HG02852 (cell line): ENCODE measurements at regions not wholly inside any gene's neighbourhood (a gene's known extent, or its start where the extent isn't known, plus 50 kb on each side); places are given as distances from the start of the nearest gene placed in this dataset.
"Not testable (repeated sequence)": the region's sequence is repeated elsewhere in the genome, so short reads cannot be mapped to it uniquely, and the experiment has no call there.

ENCODE experiments used
- ATAC-seq: cut with Tn5 transposase; IDR thresholded peaks from one replicate; pipeline ENCODE4 v1.9.1; 2021; ENCODE audit warnings: mild to moderate bottlenecking, moderate library complexity; ENCODE audit not compliant: unreplicated experiment

DNA sequence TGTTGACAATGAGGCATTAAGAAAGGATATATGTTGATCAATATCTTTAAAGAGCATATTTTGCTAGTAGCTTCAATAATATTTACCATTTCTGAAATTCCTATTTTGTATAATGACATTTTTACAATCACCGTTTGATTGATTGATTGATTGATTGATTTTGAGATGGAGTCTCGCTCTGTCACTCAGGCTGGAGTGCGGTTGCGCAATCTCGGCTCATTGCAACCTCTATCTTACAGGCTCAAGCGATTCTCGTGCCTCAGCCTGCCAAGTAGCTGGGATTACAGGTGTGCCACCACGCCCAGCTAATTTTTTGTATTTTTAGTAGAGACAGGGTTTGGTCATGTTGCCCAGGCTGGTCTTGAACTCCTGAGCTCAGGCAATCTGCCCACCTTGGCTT is 150.9 kb upstream of the TEX13D start:
- ATAC-seq: not testable (repeated sequence)

GRCh38 chrX:124190440-124190839 is 142.0 kb upstream of the TEX13D start:
- ATAC-seq: no peak

DNA sequence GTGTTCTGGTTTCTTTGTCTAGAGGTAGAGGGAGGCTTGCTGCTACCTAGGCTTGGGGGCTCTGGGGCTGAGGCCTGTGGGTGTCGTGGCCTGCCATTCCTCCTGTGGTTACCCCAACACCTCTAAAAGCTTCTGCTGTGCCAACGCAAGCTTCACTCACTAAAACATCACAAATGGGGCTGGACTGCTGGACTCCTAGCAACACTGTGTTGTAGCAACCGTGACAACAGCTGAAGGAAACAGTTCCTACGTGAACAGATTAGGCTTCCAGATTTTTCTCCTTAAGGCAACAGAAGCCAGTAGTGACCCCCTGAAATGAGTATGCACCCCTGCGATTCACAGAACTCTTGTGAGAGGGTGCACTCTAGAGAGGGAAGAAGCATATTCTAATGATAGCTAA is 138.3 kb upstream of the TEX13D start:
- ATAC-seq: no peak

DNA sequence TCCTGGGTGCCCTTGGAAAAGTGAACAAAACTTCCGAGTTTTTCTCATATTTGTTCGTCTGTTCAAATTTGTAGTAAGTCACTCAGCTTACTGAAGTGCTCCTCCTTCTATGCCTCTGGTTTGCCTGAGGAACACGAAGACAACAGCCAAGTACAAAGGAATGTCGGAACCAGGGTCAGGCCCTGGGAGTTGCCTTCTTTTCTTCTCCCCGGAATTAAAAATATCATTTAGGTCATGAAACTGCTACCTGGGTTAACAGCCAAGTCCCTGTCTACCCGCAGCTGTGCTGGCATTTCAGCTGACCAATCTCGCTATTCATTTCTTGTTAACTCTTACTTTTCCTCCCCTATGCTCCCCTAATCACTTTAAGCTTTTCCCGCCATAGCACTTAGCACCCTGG is 137.6 kb upstream of the TEX13D start:
- no peak for ATAC-seq

DNA sequence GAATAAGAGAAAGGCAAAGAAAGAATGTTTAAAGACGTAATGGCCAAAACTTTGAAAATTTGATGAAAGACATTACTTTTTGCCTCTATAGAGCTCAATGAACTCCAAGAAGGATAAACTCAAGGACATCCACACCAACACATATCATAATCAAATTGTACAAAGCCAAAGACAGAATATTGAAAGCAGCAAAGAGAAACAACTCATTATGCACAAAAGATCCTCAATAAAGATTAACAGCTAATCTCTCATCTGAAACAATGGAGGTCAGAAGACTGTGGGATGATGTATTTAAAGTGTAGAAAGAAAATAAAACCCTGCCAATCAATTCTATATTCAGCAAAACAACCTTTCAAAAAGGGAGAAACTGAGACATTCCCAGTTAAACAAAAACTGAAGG is 129.1 kb upstream of the TEX13D start:
- ATAC-seq: no peak

DNA sequence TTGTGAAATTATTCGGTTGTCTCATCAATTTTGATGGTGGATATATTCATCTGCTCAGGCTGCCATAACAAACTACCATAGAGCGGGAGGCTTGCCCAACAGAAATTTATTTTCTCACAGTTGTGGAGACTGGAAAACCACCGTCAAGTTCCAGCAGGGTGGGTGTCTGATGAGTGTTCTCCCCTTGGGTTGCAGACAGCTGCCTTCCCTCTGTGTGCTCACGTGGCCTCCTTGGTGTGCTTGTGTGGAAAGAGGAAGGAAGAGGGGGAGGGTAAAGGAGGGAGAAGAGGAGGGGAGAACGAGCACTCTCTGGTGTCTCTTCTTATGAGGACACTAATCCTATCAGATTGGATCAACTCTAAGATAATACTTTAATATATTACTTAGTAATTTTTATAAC is 123.8 kb upstream of the TEX13D start:
- no peak for ATAC-seq

DNA sequence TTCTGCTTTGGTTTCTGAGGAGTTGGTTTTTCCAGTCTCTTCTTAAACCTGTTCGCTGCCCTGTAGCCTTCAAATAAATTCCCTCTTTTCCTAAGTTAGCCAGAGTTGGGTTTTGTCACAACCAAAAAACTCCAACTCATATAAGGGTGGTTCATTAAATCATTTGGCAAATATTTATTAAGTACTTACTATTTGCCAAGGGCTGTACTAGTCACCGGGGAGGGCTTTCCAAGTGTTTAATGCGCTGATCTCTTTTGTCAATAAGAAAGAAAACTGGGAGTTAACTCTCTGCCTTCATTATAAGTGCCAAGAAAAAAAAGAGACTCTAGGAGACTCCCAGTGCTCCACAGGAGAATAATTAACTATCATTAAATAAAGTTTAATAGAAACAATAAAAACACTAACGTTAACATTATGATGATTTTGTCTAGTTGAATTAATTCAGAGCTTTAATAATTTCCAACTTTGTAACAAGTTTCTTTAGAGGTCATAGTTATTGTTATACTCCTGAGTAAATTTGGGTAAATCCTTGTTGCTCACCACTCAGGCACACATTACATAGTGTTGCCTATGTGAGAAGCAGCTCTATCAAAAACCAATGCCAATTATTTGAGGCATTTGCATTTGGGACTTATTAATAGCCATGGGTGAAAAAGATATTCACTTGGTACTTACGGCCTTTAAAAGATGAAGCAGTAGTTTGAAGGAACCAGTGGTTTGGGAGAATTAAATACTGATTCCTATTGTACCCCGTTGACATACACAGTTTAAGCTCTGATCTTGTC is 122.5 kb upstream of the TEX13D start:
- no peak for ATAC-seq

- no peak for ATAC-seq
These were observed 121.0 kb upstream of the TEX13D start for GRCh38 chrX:124211312-124211942.

DNA sequence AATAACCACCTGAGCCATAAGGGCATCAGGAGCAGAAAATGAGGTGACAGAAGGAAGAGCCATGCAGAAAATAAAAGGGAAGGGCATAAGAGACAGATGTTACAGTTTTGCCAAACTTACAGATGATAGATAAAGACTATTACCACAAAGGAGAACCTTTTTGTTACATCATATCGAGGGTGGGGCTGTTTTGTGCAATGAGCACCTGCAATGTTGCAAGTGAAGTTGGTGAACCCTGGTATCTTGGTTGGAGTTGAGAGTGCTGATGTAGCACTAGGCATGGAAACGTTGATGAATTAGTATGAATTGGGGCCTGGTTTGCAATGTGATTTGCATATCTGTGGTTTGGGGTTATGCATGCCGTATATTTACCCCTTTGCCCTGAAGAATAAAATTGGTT is 119.8 kb upstream of the TEX13D start:
- ATAC-seq: no peak

DNA sequence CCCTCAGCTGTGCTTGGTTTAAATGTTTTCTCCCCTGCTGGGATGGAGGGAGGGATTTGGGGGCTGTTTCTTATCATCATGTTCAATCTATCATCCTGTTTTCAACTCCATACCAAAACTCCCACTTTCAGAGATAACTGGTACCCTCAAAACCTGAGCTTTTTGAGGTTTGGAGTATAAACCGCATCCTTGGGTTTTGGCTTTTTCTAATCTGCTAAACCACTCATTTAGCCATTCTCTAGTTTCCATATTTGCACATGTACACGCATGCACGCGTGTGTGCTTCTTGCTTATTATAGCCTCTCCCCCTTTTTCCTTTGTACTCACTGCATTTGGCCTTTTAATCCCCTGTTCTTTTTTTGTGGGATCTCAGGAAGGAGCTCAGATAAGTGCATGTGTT is 116.7 kb upstream of the TEX13D start:
- ATAC-seq: no peak

- no peak for ATAC-seq
These were observed 115.9 kb upstream of the TEX13D start for GRCh38 chrX:124216396-124217115.

GRCh38 chrX:124217304-124218251 is 114.9 kb upstream of the TEX13D start:
- peak; percentile 77 for ATAC-seq

- ATAC-seq: no peak
These were observed 108.9 kb upstream of the TEX13D start for GRCh38 chrX:124223524-124223923.

DNA sequence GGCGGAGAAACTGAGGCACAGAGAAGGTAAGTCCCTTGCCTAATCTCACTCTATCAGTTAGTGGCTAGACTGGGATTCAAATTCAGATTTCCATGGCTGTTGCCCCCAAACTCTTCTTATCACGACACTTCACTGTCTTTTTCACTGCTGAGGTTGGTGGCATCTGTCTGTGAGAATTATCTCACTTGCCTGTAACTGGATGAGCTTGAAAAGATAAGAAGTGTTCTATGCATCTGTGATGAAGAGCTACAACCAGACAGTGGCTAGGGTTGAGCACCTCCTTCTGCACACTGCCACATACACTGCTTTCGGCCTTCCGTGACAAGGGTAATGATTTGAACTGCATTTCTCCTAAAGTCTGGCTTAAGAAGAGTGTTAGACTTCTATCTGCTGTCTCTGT is 107.9 kb upstream of the TEX13D start:
- no peak for ATAC-seq

- ATAC-seq: no peak
These were observed 106.3 kb upstream of the TEX13D start for GRCh38 chrX:124226129-124226528.

DNA sequence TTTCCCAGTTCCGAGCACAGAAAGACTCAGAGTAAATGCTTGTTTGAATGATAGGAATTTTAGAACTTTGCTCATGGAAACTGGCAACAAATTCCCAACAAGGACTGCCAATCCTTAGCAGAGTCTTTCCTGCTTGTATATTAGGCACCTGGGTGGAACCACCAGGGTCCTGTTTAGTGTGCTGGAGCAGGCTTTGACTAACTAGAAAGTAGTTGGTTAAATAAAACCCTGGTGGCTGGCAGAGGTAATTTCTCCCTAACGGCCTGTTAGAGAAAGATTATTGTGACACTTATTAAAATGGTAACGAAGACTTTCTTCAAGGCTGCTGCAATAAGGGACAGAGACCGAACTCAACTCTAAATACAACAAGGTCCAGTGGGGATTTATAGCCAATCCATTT is 103.6 kb upstream of the TEX13D start:
- no peak for ATAC-seq

GRCh38 chrX:124229374-124229773 is 103.1 kb upstream of the TEX13D start:
- no peak for ATAC-seq

DNA sequence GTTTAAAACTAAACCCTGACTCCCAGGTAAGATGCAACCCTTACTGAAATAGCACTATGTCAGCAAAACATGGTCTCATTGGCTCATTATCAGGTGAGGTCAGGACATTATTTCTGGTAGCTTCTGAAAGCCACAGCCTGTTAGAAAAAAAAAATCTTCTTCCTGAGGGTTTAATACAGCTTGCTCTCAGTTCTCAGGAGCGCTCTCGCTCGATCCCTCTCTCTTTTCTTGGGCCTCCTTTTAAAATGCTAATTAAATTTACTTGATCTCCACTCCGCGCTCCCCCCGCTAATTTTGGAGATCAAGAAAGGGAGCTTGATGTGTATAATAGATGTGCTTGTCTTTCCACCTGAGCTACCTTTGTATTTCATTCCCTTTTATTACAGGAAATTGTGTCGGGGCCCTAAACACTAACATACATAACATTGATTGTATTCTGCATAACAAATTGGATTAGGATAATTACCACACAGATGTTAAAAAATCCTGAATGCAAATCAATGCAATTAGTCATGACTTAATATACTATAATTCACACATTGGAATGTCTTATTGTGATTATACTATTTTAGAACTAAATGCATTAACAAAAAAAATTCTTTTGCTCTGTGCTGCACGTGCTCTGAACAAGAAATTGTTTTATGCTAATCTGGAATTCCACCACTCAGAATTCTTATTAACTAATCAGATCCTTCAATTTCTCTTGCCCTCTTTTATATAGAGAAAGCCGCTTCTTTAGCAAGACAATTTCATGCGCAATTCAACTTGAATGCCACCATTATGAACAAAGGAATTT is 101.6 kb upstream of the TEX13D start:
- ATAC-seq: no peak

DNA sequence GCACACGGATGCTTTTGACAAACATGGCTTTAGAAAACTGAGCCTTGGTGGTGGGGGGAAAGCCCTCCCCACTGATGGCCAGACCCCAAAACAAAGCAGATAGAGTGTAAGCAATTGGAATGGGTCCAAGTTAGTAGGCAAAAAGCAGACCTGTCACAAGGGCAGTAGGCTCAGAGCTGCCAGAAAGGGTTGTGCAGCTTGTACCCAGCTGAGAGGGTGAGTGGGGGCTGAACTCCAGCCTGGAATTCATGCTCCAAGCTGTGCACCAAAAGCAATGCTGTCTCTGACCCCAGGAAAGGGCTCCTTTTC is 101.1 kb upstream of the TEX13D start:
- no peak for ATAC-seq

GRCh38 chrX:124232523-124233201 is 99.8 kb upstream of the TEX13D start:
- ATAC-seq: peak; percentile 80
